H9 (cell line): ENCODE measurements at regions not wholly inside any gene's neighbourhood (a gene's known extent, or its start where the extent isn't known, plus 50 kb on each side); places are given as distances from the start of the nearest gene placed in this dataset.

ENCODE experiments used
- DNase-seq: peaks from one replicate; pipeline ENCODE4 v3.0.0-alpha.2; 2017
- H2AFZ ChIP-seq: one replicate; pipeline ENCODE4 v1.6.1; 2013; ENCODE audit warnings: mild to moderate bottlenecking, low read length, control low read depth, moderate library complexity
- H2AK5ac ChIP-seq: 2 replicates; pipeline ENCODE4 v1.6.1; 2013; ENCODE audit warnings: low read length, control low read depth, mixed read lengths; ENCODE audit not compliant: insufficient read length
- H2BK120ac ChIP-seq: one replicate; pipeline ENCODE4 v1.6.1; 2013; ENCODE audit warnings: low read depth, mild to moderate bottlenecking, low read length, control low read depth, inconsistent platforms; ENCODE audit not compliant: poor library complexity, severe bottlenecking
- H2BK12ac ChIP-seq: 2 replicates; pipeline ENCODE4 v1.6.1; 2013; ENCODE audit warnings: low read length, control low read depth, mixed read lengths, low read depth; ENCODE audit not compliant: insufficient read length
- H2BK15ac ChIP-seq: 2 replicates; pipeline ENCODE4 v1.6.1; 2013; ENCODE audit warnings: low read depth, low read length, control low read depth
- H2BK20ac ChIP-seq: one replicate; pipeline ENCODE4 v1.6.1; 2013; ENCODE audit warnings: low read depth, mild to moderate bottlenecking, low read length, control low read depth, inconsistent platforms; ENCODE audit not compliant: poor library complexity, severe bottlenecking
- H2BK5ac ChIP-seq: 2 replicates; pipeline ENCODE4 v1.6.1; 2013; ENCODE audit warnings: low read length, control low read depth, mixed read lengths; ENCODE audit not compliant: insufficient read length
- H3K14ac ChIP-seq: 2 replicates; pipeline ENCODE4 v1.6.1; 2013; ENCODE audit warnings: low read length, control low read depth; ENCODE audit not compliant: insufficient read depth
- H3K18ac ChIP-seq: 2 replicates; pipeline ENCODE4 v1.6.1; 2013; ENCODE audit warnings: low read depth, mild to moderate bottlenecking, mixed read lengths, low read length, control low read depth; ENCODE audit not compliant: insufficient read length
- H3K23ac ChIP-seq: 2 replicates; pipeline ENCODE4 v1.6.1; 2013; ENCODE audit warnings: low read length, control low read depth, mixed read lengths, low read depth; ENCODE audit not compliant: insufficient read length
- H3K23me2 ChIP-seq: 2 replicates; pipeline ENCODE4 v1.6.1; 2013; ENCODE audit warnings: low read depth, mild to moderate bottlenecking, mixed read lengths, low read length, control low read depth; ENCODE audit not compliant: insufficient read length, poor library complexity, severe bottlenecking
- H3K27ac ChIP-seq: 2 replicates; pipeline ENCODE4 v1.5.1; 2013; ENCODE audit warnings: low read length, control low read depth, mixed read lengths, low read depth; ENCODE audit not compliant: insufficient read length
- H3K27me3 ChIP-seq: 2 replicates; pipeline ENCODE4 v1.6.1; 2013; ENCODE audit warnings: low read length, control low read depth, inconsistent platforms; ENCODE audit not compliant: insufficient read depth
- H3K4ac ChIP-seq: 2 replicates; pipeline ENCODE4 v1.6.1; 2013; ENCODE audit warnings: low read depth, mild to moderate bottlenecking, control low read depth, inconsistent platforms, low read length, moderate library complexity
- H3K4me1 ChIP-seq: 2 replicates; pipeline ENCODE4 v1.6.1; 2013; ENCODE audit warnings: low read length, control low read depth, inconsistent platforms; ENCODE audit not compliant: insufficient read depth
- H3K4me2 ChIP-seq: 2 replicates; pipeline ENCODE4 v1.6.1; 2013; ENCODE audit warnings: low read length, control low read depth, mixed read lengths; ENCODE audit not compliant: insufficient read length, insufficient read depth
- H3K56ac ChIP-seq: 2 replicates; pipeline ENCODE4 v1.6.1; 2013; ENCODE audit warnings: low read depth, mild to moderate bottlenecking, mixed read lengths, low read length, control low read depth; ENCODE audit not compliant: insufficient read length
- H3K79me1 ChIP-seq: 2 replicates; pipeline ENCODE4 v1.6.1; 2013; ENCODE audit warnings: low read depth, mild to moderate bottlenecking, moderate library complexity, low read length, control low read depth, inconsistent platforms; ENCODE audit not compliant: insufficient read depth, poor library complexity, severe bottlenecking
- H3K79me2 ChIP-seq: 2 replicates; pipeline ENCODE4 v1.6.1; 2013; ENCODE audit warnings: low read length, control low read depth, inconsistent platforms; ENCODE audit not compliant: insufficient read depth
- H3K9ac ChIP-seq: 2 replicates; pipeline ENCODE4 v1.6.1; 2013; ENCODE audit warnings: low read length, control low read depth, mixed read lengths; ENCODE audit not compliant: insufficient read length; ENCODE audit errors: extremely low read depth
- H3K9me3 ChIP-seq: one replicate; pipeline ENCODE4 v1.6.1; 2013; ENCODE audit warnings: low read depth, low read length, inconsistent platforms; ENCODE audit not compliant: control insufficient read depth
- H3T11ph ChIP-seq: one replicate; pipeline ENCODE4 v1.6.1; 2013; ENCODE audit warnings: mild to moderate bottlenecking, low read length, control low read depth, inconsistent platforms
- H4K20me1 ChIP-seq: one replicate; pipeline ENCODE4 v1.6.1; 2013; ENCODE audit not compliant: control insufficient read depth, insufficient read length, insufficient read depth
- H4K5ac ChIP-seq: 2 replicates; pipeline ENCODE4 v1.6.1; 2013; ENCODE audit warnings: low read depth, mild to moderate bottlenecking, mixed read lengths, low read length, control low read depth; ENCODE audit not compliant: insufficient read length
- H4K8ac ChIP-seq: replicated peaks from 2 replicates; pipeline ENCODE4 v1.6.1; 2013; ENCODE audit warnings: low read length, control low read depth, mixed read lengths, low read depth; ENCODE audit not compliant: insufficient read length
- H4K91ac ChIP-seq: 2 replicates; pipeline ENCODE4 v1.6.1; 2013; ENCODE audit warnings: low read depth, mild to moderate bottlenecking, moderate library complexity, mixed read lengths, low read length, control low read depth; ENCODE audit not compliant: insufficient read length
- H3K27ac Mint-ChIP-seq, 3 experiments: 2 replicates in 2 of 3; 3 replicates in 1 of 3; pipeline ENCODE4 v1.8.0; 2020 to 2021; ENCODE audit warnings: mixed read lengths in 3 of 3, mild to moderate bottlenecking in 1 of 3, moderate library complexity in 1 of 3
- H3K27me3 Mint-ChIP-seq: 2 replicates; pipeline ENCODE4 v1.8.0; 2021; ENCODE audit warnings: low read depth, mild to moderate bottlenecking, moderate library complexity, mixed read lengths
- H3K36me3 Mint-ChIP-seq, 3 experiments: 2 replicates in 2 of 3; 3 replicates in 1 of 3; pipeline ENCODE4 v1.8.0; 2020 to 2021; ENCODE audit warnings: low read depth in 3 of 3, mixed read lengths in 3 of 3; ENCODE audit not compliant: insufficient read depth in 1 of 3
- H3K4me1 Mint-ChIP-seq, 2 experiments: 2 replicates each; pipeline ENCODE4 v1.8.0; 2020; ENCODE audit warnings: mixed read lengths in 2 of 2
- H3K4me3 Mint-ChIP-seq, 2 experiments: 2 replicates in 1 of 2; 3 replicates in 1 of 2; pipeline ENCODE4 v1.8.0; 2020 to 2021; ENCODE audit warnings: mild to moderate bottlenecking in 2 of 2, mixed read lengths in 2 of 2, moderate library complexity in 1 of 2
- H3K9me3 Mint-ChIP-seq, 2 experiments: 2 replicates in 1 of 2; 3 replicates in 1 of 2; pipeline ENCODE4 v1.8.0; 2020; ENCODE audit warnings: mild to moderate bottlenecking in 2 of 2, mixed read lengths in 2 of 2, moderate library complexity in 1 of 2
- CTCF ChIP-seq: fragments of 200-600 bp; sonication (generic); conservative IDR thresholded peaks from 3 replicates; pipeline ENCODE4 v1.8.0; 2021; ENCODE audit warnings: antibody characterized with exemption, mild to moderate bottlenecking
- WGBS: extraction: QIAGEN DNeasy Blood & Tissue Kit; methylation state at CpG from one replicate; pipeline ENCODE4 v1.1.7; 2013; ENCODE audit warnings: missing lambda C conversion rate, low lambda C conversion rate, mixed read lengths; ENCODE audit not compliant: insufficient read length; ENCODE audit errors: extremely low coverage; 5-methylcytosine and 5-hydroxymethylcytosine counted together

DNA sequence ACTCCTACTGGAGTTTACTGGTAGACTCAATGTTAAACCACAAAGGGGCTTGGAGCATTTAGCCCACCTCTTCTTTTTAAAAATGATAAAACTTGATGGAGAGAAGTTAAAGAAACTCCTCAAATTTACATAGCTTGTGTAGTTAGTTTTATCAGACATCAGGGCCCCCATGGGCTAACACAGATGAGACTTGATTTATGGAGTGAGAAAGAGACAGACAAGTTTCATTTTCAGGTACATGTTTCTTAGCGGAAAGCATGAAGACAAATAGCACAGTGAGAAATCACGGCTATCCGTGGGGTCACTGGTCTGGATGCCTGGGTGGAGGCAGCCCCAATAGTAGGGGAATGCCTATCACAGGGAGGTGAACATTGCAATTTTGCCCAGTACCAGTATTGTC lies 173.6 kb downstream of the TFAP2B start:
- no peaks in the 10 kb centered on the region for H3K23me2 ChIP-seq
- H2BK20ac ChIP-seq = no peak overlapping the region
- no peaks in the 10 kb centered on the region for H3K79me2 ChIP-seq
- WGBS = no CpG with 5 or more reads among the region's 3 CpGs
- no peaks in the 10 kb centered on the region for H4K20me1 ChIP-seq
- no peak overlapping the region for H4K8ac ChIP-seq
- no peak overlapping the region for H3K23ac ChIP-seq
- H3K4me1 ChIP-seq = no peaks in the 10 kb centered on the region
- no peak overlapping the region for H2AFZ ChIP-seq
- H2BK15ac ChIP-seq = no peak overlapping the region
- H3K27ac ChIP-seq = no peak overlapping the region
- Mint-ChIP-seq H3K36me3 (no peaks in the 10 kb centered on the region), H3K4me1 (no peaks in the 10 kb centered on the region), H3K9me3 (no peaks in the 10 kb centered on the region; a peak in 1 of 5 replicates), H3K27me3 (no peaks in the 10 kb centered on the region), H3K27ac (no peak overlapping the region), H3K4me3 (no peak overlapping the region)
- no peak for DNase-seq
- no peak overlapping the region for H3K14ac ChIP-seq
- no peak for TF ChIP-seq CTCF
- no peak overlapping the region for H4K5ac ChIP-seq
- H2BK120ac ChIP-seq = no peak overlapping the region
- no peak overlapping the region for H2BK5ac ChIP-seq
- no peak overlapping the region for H3K18ac ChIP-seq
- H3K9me3 ChIP-seq = no peaks in the 10 kb centered on the region
- no peaks in the 10 kb centered on the region for H3K27me3 ChIP-seq
- H4K91ac ChIP-seq = no peak overlapping the region
- no peak overlapping the region for H3T11ph ChIP-seq
- H2BK12ac ChIP-seq = no peak overlapping the region
- no peak overlapping the region for H3K4ac ChIP-seq
- no peak overlapping the region for H3K9ac ChIP-seq
- no peak overlapping the region for H3K56ac ChIP-seq
- H3K4me2 ChIP-seq = no peak overlapping the region
- no peak overlapping the region for H2AK5ac ChIP-seq
- no peaks in the 10 kb centered on the region for H3K79me1 ChIP-seq
